ENCODE measurements at regions not wholly inside any gene's neighbourhood (a gene's known extent, or its start where the extent isn't known, plus 50 kb on each side); places are given as distances from the start of the nearest gene placed in this dataset.

DNA sequence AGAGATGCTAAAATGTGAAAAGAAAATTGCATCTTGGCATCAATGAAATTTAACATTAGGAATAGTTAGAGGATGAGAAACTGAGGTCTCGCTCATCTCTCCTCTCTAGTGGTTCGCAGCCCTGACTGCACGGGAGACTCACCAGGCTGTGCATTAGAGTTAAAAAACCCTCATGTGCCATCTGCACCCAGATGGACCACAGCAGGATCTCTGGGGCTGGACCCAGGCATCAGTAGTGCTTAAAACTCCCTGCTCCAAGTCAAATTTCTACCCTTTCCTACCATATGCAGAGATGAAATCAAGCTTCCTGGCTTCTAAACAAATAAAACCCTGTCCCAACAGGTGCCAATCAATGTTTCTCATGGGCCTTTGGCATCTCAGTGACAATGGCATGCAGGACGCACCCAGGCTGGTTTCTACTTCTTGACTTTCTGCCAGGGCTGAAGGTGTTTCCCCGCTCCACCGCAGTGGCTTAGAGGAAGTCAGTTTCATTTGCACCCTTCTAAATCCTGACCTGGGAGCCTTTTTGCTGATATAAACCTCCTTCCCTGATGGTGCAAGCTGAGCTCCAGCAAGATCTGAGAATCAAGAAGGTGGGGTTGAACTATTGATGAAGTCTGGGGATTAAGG lies 132.6 kb downstream of the NSG2 start:
- Histone ChIP-seq H3K4me1 (ENCODE audit: control insufficient read depth, insufficient read depth, low read length, poor library complexity, severe bottlenecking) (no peaks in the 10 kb centered on the region), H3K27ac (ENCODE audit: low read depth, low read length, severe bottlenecking) (no peak overlapping the region), H3K36me3 (ENCODE audit: control insufficient read depth, insufficient read depth, low read length) (no peaks in the 10 kb centered on the region), H3K4me3 (ENCODE audit: extremely low read depth, insufficient read depth, low read length, poor library complexity, severe bottlenecking) (no peak overlapping the region), H3K9me3 (ENCODE audit: control insufficient read depth, low read length) (no peaks in the 10 kb centered on the region)
- 96 to 100% methylated on average over 6 of the region's 6 CpGs for WGBS, 2 experiments (ENCODE audit: insufficient coverage in 2 of 2)

DNA sequence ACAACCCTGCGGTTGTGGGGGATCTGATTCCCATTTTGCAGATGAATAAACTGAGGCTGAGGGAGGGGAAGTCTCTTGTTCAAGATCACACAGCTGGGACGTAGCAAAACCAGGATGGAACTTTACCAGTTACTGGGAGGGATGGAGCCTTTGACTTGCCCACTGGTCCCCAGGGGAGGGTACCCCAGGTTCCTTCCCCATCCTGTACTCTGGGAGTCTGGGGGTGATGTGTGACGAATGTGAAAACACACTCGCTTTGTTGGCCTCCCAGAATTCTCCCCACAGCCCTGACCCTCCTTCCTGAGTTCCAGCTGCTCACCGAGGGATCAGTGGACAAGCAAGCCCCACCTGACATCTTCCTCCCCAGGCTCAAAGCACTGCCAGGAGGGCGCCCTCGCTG lies 135.1 kb downstream of the NSG2 start:
- Histone ChIP-seq H3K4me1 (ENCODE audit: control insufficient read depth, insufficient read depth, low read length, poor library complexity, severe bottlenecking) (no peaks in the 10 kb centered on the region), H3K36me3 (ENCODE audit: control insufficient read depth, insufficient read depth, low read length) (no peaks in the 10 kb centered on the region), H3K4me3 (ENCODE audit: extremely low read depth, insufficient read depth, low read length, poor library complexity, severe bottlenecking) (no peak overlapping the region), H3K27ac (ENCODE audit: low read depth, low read length, severe bottlenecking) (no peak overlapping the region), H3K9me3 (ENCODE audit: control insufficient read depth, low read length) (no peaks in the 10 kb centered on the region)
- WGBS, 2 experiments (ENCODE audit: insufficient coverage in 2 of 2) = 92 to 97% methylated on average over 4 to 7 of the region's 7 CpGs

DNA sequence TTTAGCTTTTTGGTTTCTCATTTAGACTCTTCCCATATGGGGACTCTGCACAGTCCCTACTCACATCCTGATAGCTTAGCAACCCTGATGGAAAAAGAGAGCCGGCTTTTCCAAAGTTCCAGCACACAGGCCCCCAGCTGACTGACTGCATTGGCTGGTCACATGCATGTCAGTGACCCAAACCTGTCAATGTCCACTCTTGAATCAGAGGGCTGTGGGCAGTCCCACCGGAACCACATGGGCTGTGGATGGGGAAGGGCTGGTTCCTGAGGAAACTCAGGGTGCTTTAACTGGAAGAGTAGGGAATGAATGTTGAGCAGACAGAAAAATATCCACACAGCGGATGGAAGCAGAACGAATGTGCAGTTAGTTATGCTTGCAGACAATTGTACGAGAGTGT lies 136.6 kb downstream of the NSG2 start:
- no peaks in the 10 kb centered on the region for H3K9me3 ChIP-seq (ENCODE audit: control insufficient read depth, low read length)
- H3K27ac ChIP-seq (ENCODE audit: low read depth, low read length, severe bottlenecking) = no peak overlapping the region
- H3K4me3 ChIP-seq (ENCODE audit: extremely low read depth, insufficient read depth, low read length, poor library complexity, severe bottlenecking) = no peak overlapping the region
- no peaks in the 10 kb centered on the region for H3K36me3 ChIP-seq (ENCODE audit: control insufficient read depth, insufficient read depth, low read length)
- WGBS, 2 experiments (ENCODE audit: insufficient coverage in 2 of 2) = 90 to 100% methylated on average over 5 of the region's 5 CpGs
- H3K4me1 ChIP-seq (ENCODE audit: control insufficient read depth, insufficient read depth, low read length, poor library complexity, severe bottlenecking) = no peaks in the 10 kb centered on the region

DNA sequence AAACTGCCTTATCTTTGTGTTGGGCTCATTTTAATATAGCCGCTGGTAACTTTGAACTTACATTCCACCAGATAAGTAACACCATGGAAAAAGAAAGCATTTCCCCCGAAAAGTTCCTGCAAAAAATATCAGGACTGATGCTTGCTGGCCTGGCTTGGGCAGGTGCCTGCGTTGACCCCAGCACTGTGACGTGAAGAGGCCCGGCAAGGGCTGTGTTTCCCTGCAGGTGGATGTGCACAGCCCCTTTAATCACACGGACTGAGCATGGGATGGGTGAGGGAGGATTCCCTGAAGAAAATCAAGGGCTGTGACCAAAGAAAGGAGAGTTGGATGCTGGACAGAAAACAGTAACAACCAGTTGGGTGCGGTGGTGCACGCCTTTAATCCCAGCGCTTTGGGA lies 138.2 kb downstream of the NSG2 start:
- 89 to 94% methylated on average over 5 to 6 of the region's 9 CpGs for WGBS, 2 experiments (ENCODE audit: insufficient coverage in 2 of 2)
- no peaks in the 10 kb centered on the region for H3K36me3 ChIP-seq (ENCODE audit: control insufficient read depth, insufficient read depth, low read length)

GRCh38 chr5:174185506-174185905 lies 140.0 kb downstream of the NSG2 start:
- Histone ChIP-seq H3K4me3 (ENCODE audit: extremely low read depth, insufficient read depth, low read length, poor library complexity, severe bottlenecking) (no peak overlapping the region), H3K4me1 (ENCODE audit: control insufficient read depth, insufficient read depth, low read length, poor library complexity, severe bottlenecking) (no peaks in the 10 kb centered on the region), H3K27ac (ENCODE audit: low read depth, low read length, severe bottlenecking) (no peak overlapping the region), H3K36me3 (ENCODE audit: control insufficient read depth, insufficient read depth, low read length) (no peaks in the 10 kb centered on the region), H3K9me3 (ENCODE audit: control insufficient read depth, low read length) (no peaks in the 10 kb centered on the region)
- 90% methylated on average over 2 to 3 of the region's 3 CpGs for WGBS, 2 experiments (ENCODE audit: insufficient coverage in 2 of 2)

More for the DNA sequence above, 138.2 kb downstream of the NSG2 start:
- Histone ChIP-seq H3K4me3 (ENCODE audit: extremely low read depth, insufficient read depth, low read length, poor library complexity, severe bottlenecking) (no peak overlapping the region), H3K27ac (ENCODE audit: low read depth, low read length, severe bottlenecking) (no peak overlapping the region), H3K4me1 (ENCODE audit: control insufficient read depth, insufficient read depth, low read length, poor library complexity, severe bottlenecking) (no peaks in the 10 kb centered on the region), H3K9me3 (ENCODE audit: control insufficient read depth, low read length) (no peaks in the 10 kb centered on the region)

- Histone ChIP-seq H3K9me3 (ENCODE audit: control insufficient read depth, low read length) (no peaks in the 10 kb centered on the region), H3K36me3 (ENCODE audit: control insufficient read depth, insufficient read depth, low read length) (no peaks in the 10 kb centered on the region), H3K27ac (ENCODE audit: low read depth, low read length, severe bottlenecking) (no peak overlapping the region), H3K4me1 (ENCODE audit: control insufficient read depth, insufficient read depth, low read length, poor library complexity, severe bottlenecking) (no peaks in the 10 kb centered on the region), H3K4me3 (ENCODE audit: extremely low read depth, insufficient read depth, low read length, poor library complexity, severe bottlenecking) (no peak overlapping the region)
- WGBS, 2 experiments (ENCODE audit: insufficient coverage in 2 of 2) = 76 to 81% methylated on average over 9 of the region's 10 CpGs
Observed at GRCh38 chr5:174186096-174186695, 140.7 kb downstream of the NSG2 start.

DNA sequence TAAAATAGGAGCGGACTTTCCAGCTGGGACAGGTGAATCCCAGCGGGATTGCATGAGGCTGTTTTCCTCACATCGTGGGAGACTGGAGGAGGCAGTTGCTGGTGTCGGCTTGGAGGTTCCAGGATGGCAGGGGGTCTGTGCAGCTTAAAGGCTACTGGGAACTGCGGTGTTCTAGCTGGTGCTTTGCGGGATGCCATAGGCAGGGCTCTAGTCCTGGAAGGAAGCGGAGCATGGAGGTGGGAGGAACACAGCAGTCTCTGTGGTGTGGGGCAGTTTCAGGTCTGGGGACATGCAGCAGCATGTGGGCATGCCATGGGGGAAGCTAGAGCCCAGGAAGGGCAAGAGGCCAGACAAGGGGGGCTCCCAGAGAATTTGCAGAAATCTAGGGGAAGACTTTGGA lies 141.5 kb downstream of the NSG2 start:
- Histone ChIP-seq H3K4me3 (ENCODE audit: extremely low read depth, insufficient read depth, low read length, poor library complexity, severe bottlenecking) (no peak overlapping the region), H3K36me3 (ENCODE audit: control insufficient read depth, insufficient read depth, low read length) (no peaks in the 10 kb centered on the region), H3K4me1 (ENCODE audit: control insufficient read depth, insufficient read depth, low read length, poor library complexity, severe bottlenecking) (no peaks in the 10 kb centered on the region), H3K27ac (ENCODE audit: low read depth, low read length, severe bottlenecking) (no peak overlapping the region), H3K9me3 (ENCODE audit: control insufficient read depth, low read length) (no peaks in the 10 kb centered on the region)
- WGBS, 2 experiments (ENCODE audit: insufficient coverage in 2 of 2) = 72 to 84% methylated on average over 7 of the region's 7 CpGs

- H3K27ac ChIP-seq (ENCODE audit: low read depth, low read length, severe bottlenecking) = no peak overlapping the region
- no peaks in the 10 kb centered on the region for H3K9me3 ChIP-seq (ENCODE audit: control insufficient read depth, low read length)
- H3K4me1 ChIP-seq (ENCODE audit: control insufficient read depth, insufficient read depth, low read length, poor library complexity, severe bottlenecking) = no peaks in the 10 kb centered on the region
- H3K4me3 ChIP-seq (ENCODE audit: extremely low read depth, insufficient read depth, low read length, poor library complexity, severe bottlenecking) = no peak overlapping the region
- 83 to 92% methylated on average over 5 to 6 of the region's 6 CpGs for WGBS, 2 experiments (ENCODE audit: insufficient coverage in 2 of 2)
- H3K36me3 ChIP-seq (ENCODE audit: control insufficient read depth, insufficient read depth, low read length) = no peaks in the 10 kb centered on the region
Observed at GRCh38 chr5:174187481-174187880, 142.0 kb downstream of the NSG2 start.

GRCh38 chr5:174188295-174188694 lies 142.8 kb downstream of the NSG2 start:
- no peak overlapping the region for H3K4me3 ChIP-seq (ENCODE audit: extremely low read depth, insufficient read depth, low read length, poor library complexity, severe bottlenecking)
- 90 to 91% methylated on average over 1 of the region's 1 CpG for WGBS, 2 experiments (ENCODE audit: insufficient coverage in 2 of 2)
- no peaks in the 10 kb centered on the region for H3K4me1 ChIP-seq (ENCODE audit: control insufficient read depth, insufficient read depth, low read length, poor library complexity, severe bottlenecking)
- H3K27ac ChIP-seq (ENCODE audit: low read depth, low read length, severe bottlenecking) = no peak overlapping the region
- no peaks in the 10 kb centered on the region for H3K36me3 ChIP-seq (ENCODE audit: control insufficient read depth, insufficient read depth, low read length)
- H3K9me3 ChIP-seq (ENCODE audit: control insufficient read depth, low read length) = no peaks in the 10 kb centered on the region

DNA sequence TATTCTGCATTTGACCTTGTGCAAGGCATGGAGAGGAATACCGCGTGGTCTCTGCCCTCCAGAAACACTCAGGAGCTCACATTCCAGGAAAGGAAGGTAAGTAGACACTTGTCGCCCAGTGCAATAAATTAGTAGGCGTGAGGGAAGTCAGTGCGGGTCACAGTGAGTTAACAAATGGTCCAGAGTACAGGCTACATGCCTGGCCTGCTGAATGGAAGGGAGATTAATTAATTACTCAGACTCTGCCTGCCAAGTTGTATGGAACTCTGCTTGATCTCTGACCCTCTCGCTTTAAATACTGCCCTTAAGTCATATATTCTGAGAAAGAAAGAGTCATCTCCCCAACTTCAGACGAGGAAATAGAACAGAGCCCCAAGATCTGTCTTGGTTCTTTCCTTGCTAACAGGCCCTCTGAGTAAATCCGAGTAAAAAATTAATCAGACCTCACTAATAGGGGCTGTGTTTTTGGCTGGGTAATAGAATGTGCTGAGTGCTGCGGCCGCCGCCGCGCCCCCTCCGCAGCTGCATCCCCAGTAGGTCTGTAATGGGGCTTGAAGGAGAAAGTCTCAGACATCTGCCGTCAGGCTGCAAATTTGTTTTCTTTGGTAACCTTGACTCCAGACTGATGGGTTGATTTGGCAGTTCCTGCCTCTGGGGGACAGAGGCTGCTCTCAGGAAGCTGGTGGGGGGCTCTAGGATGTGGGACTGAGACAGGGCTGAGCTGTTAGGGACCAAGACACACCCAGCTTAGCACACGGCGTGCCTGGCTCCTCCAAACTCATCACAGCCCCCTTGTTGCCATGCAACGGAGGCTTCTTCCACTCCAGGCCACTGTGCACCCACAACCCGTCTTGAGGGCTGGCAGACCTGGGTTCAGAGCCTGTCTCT lies 144.4 kb downstream of the NSG2 start:
- Histone ChIP-seq H3K9me3 (ENCODE audit: control insufficient read depth, low read length) (no peaks in the 10 kb centered on the region), H3K27ac (ENCODE audit: low read depth, low read length, severe bottlenecking) (peak overlapping the region; percentile 4), H3K4me1 (ENCODE audit: control insufficient read depth, insufficient read depth, low read length, poor library complexity, severe bottlenecking) (no peaks in the 10 kb centered on the region), H3K36me3 (ENCODE audit: control insufficient read depth, insufficient read depth, low read length) (no peaks in the 10 kb centered on the region), H3K4me3 (ENCODE audit: extremely low read depth, insufficient read depth, low read length, poor library complexity, severe bottlenecking) (no peak overlapping the region)
- WGBS, 2 experiments (ENCODE audit: insufficient coverage in 2 of 2) = 84 to 87% methylated on average over 10 to 15 of the region's 19 CpGs

- Histone ChIP-seq H3K27ac (ENCODE audit: low read depth, low read length, severe bottlenecking) (no peak overlapping the region), H3K4me1 (ENCODE audit: control insufficient read depth, insufficient read depth, low read length, poor library complexity, severe bottlenecking) (peaks cover 7% of the 10 kb centered on the region), H3K36me3 (ENCODE audit: control insufficient read depth, insufficient read depth, low read length) (no peaks in the 10 kb centered on the region), H3K4me3 (ENCODE audit: extremely low read depth, insufficient read depth, low read length, poor library complexity, severe bottlenecking) (no peak overlapping the region), H3K9me3 (ENCODE audit: control insufficient read depth, low read length) (no peaks in the 10 kb centered on the region)
- 83 to 98% methylated on average over 3 of the region's 4 CpGs for WGBS, 2 experiments (ENCODE audit: insufficient coverage in 2 of 2)
Observed at GRCh38 chr5:174191076-174191475, 145.6 kb downstream of the NSG2 start.
